ENCODE measurements at regions not wholly inside any gene's neighbourhood (a gene's known extent, or its start where the extent isn't known, plus 50 kb on each side); places are given as distances from the start of the nearest gene placed in this dataset.

DNA sequence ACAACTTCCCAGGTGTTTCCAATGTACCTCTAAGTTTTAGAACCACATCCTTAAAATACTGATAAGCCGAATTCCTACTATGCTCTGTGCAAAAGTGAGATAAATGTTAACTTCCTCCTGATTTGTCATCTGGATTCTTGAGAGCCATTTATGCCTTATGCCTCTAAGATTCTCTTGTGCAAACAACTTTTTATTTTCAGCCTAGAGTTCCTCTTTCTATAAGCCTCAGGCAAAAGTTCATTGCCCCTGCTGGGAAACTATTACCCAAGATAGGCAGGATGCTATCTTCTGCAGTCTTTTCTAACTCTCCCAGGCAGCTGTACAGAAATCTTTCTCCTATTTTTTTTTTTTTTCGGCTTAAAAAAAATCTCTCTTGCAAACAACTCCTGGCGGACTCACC, 216.1 kb downstream of the KCNJ3 start:
- TF ChIP-seq NFYB (CRISPR knock-in tag; conservative IDR thresholded peaks at IDR 0.05; ENCODE audit: low read depth) (no peak), CREB1 (CRISPR knock-in tag; IDR thresholded peaks at IDR 0.05) (no peak), ETV6 (CRISPR knock-in tag; IDR thresholded peaks at IDR 0.05) (no peak), SP1 (CRISPR knock-in tag; conservative IDR thresholded peaks at IDR 0.05) (no peak), TCF7 (CRISPR knock-in tag; IDR thresholded peaks at IDR 0.05; ENCODE audit: low read depth) (no peak), ZBTB21 (CRISPR knock-in tag; IDR thresholded peaks at IDR 0.05; ENCODE audit: borderline replicate concordance) (no peak), NR2C2 (CRISPR knock-in tag; IDR thresholded peaks at IDR 0.05) (no peak)
- TF ChIP-seq, protein P1, sequence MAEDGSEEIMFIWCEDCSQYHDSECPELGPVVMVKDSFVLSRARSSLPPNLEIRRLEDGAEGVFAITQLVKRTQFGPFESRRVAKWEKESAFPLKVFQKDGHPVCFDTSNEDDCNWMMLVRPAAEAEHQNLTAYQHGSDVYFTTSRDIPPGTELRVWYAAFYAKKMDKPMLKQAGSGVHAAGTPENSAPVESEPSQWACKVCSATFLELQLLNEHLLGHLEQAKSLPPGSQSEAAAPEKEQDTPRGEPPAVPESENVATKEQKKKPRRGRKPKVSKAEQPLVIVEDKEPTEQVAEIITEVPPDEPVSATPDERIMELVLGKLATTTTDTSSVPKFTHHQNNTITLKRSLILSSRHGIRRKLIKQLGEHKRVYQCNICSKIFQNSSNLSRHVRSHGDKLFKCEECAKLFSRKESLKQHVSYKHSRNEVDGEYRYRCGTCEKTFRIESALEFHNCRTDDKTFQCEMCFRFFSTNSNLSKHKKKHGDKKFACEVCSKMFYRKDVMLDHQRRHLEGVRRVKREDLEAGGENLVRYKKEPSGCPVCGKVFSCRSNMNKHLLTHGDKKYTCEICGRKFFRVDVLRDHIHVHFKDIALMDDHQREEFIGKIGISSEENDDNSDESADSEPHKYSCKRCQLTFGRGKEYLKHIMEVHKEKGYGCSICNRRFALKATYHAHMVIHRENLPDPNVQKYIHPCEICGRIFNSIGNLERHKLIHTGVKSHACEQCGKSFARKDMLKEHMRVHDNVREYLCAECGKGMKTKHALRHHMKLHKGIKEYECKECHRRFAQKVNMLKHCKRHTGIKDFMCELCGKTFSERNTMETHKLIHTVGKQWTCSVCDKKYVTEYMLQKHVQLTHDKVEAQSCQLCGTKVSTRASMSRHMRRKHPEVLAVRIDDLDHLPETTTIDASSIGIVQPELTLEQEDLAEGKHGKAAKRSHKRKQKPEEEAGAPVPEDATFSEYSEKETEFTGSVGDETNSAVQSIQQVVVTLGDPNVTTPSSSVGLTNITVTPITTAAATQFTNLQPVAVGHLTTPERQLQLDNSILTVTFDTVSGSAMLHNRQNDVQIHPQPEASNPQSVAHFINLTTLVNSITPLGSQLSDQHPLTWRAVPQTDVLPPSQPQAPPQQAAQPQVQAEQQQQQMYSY (CRISPR knock-in tag; IDR thresholded peaks at IDR 0.05), result no peak
- TF ChIP-seq, protein P2, sequence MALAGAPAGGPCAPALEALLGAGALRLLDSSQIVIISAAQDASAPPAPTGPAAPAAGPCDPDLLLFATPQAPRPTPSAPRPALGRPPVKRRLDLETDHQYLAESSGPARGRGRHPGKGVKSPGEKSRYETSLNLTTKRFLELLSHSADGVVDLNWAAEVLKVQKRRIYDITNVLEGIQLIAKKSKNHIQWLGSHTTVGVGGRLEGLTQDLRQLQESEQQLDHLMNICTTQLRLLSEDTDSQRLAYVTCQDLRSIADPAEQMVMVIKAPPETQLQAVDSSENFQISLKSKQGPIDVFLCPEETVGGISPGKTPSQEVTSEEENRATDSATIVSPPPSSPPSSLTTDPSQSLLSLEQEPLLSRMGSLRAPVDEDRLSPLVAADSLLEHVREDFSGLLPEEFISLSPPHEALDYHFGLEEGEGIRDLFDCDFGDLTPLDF (CRISPR knock-in tag; IDR thresholded peaks at IDR 0.05), result no peak
- TF ChIP-seq, protein P3, sequence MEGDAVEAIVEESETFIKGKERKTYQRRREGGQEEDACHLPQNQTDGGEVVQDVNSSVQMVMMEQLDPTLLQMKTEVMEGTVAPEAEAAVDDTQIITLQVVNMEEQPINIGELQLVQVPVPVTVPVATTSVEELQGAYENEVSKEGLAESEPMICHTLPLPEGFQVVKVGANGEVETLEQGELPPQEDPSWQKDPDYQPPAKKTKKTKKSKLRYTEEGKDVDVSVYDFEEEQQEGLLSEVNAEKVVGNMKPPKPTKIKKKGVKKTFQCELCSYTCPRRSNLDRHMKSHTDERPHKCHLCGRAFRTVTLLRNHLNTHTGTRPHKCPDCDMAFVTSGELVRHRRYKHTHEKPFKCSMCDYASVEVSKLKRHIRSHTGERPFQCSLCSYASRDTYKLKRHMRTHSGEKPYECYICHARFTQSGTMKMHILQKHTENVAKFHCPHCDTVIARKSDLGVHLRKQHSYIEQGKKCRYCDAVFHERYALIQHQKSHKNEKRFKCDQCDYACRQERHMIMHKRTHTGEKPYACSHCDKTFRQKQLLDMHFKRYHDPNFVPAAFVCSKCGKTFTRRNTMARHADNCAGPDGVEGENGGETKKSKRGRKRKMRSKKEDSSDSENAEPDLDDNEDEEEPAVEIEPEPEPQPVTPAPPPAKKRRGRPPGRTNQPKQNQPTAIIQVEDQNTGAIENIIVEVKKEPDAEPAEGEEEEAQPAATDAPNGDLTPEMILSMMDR (IDR thresholded peaks at IDR 0.05), result no peak
- TF ChIP-seq, protein P4, sequence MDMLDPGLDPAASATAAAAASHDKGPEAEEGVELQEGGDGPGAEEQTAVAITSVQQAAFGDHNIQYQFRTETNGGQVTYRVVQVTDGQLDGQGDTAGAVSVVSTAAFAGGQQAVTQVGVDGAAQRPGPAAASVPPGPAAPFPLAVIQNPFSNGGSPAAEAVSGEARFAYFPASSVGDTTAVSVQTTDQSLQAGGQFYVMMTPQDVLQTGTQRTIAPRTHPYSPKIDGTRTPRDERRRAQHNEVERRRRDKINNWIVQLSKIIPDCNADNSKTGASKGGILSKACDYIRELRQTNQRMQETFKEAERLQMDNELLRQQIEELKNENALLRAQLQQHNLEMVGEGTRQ (CRISPR knock-in tag; IDR thresholded peaks at IDR 0.05), result no peak
- TF ChIP-seq, protein P5, sequence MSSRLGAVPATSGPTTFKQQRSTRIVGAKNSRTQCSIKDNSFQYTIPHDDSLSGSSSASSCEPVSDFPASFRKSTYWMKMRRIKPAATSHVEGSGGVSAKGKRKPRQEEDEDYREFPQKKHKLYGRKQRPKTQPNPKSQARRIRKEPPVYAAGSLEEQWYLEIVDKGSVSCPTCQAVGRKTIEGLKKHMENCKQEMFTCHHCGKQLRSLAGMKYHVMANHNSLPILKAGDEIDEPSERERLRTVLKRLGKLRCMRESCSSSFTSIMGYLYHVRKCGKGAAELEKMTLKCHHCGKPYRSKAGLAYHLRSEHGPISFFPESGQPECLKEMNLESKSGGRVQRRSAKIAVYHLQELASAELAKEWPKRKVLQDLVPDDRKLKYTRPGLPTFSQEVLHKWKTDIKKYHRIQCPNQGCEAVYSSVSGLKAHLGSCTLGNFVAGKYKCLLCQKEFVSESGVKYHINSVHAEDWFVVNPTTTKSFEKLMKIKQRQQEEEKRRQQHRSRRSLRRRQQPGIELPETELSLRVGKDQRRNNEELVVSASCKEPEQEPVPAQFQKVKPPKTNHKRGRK (CRISPR knock-in tag; IDR thresholded peaks at IDR 0.05; ENCODE audit: borderline replicate concordance), result no peak
